HL-60/S4 treated with retinoic acid at 250 ng/mL for 4 days and 3 days (cell line): ENCODE measurements at regions not wholly inside any gene's neighbourhood (a gene's known extent, or its start where the extent isn't known, plus 50 kb on each side); places are given as distances from the start of the nearest gene placed in this dataset.
"Not testable (repeated sequence)": the region's sequence is repeated elsewhere in the genome, so short reads cannot be mapped to it uniquely, and the experiment has no call there.

Source experiments
- in situ Hi-C: fragments of 300-500 bp; cut with MboI; formaldehyde crosslinking; loops from 2 replicates; pipeline ENCODE4 v1.7.0; 2022; ENCODE audit warnings: low sequenced_read_pairs

DNA sequence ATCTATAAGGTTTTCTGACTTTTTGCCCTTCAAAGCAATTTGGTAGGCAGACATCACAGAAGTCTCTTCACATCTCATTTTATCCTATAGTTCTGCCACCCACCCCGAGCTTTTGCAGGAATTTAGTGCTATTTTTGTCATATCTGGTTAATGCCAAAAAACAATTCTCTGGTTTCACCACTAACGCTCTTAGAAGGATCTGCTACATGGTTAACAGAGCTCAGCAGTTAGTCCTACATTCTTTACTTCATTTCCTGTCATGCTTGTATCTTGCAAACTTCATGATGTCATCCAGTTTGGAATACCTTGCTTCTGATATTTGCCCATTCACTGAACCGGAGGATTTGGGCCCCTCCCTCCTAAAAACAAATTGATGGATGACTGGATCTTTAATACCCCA, 116.8 kb upstream of the SERPINE2 start:
- in situ Hi-C loops: no loop called here

- in situ Hi-C loops: no loop called here
These were observed 116.3 kb upstream of the SERPINE2 start for GRCh38 chr2:224155371-224155770.

DNA sequence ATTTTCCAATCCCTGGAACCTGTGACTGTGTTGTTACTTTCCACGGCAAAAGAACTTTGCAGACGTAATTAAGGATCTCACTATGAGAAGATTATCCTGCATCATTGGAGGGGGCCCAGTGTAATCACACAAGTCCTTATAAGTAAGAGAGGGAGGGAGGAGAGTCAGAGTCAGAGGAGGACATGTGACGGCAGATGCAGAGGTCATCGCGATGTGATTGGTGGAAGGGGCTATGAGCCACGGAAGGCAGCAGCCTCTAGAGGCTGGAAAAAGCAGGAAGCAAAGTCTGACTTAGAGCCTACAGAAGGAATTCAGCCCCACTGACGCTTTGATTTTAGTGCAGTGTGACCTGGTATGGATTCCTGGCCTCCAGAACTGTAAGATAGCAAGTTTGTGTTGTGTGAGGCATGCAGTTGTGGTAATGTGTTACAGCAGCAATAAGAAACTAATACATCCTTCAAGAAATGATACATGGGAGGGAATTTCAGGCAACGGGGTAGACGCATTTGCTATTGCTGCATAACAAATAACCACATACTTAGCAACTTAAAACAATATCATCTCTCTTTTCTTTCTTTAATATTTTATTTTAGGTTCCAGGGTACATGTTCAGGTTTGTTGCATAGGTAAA, 112.7 kb upstream of the SERPINE2 start:
- in situ Hi-C loops: no loop called here

GRCh38 chr2:224151161-224151560, 112.1 kb upstream of the SERPINE2 start:
- in situ Hi-C loops: no loop called here

- in situ Hi-C loops: not testable (repeated sequence)
These were observed 109.0 kb upstream of the SERPINE2 start for GRCh38 chr2:224148058-224148457.

DNA sequence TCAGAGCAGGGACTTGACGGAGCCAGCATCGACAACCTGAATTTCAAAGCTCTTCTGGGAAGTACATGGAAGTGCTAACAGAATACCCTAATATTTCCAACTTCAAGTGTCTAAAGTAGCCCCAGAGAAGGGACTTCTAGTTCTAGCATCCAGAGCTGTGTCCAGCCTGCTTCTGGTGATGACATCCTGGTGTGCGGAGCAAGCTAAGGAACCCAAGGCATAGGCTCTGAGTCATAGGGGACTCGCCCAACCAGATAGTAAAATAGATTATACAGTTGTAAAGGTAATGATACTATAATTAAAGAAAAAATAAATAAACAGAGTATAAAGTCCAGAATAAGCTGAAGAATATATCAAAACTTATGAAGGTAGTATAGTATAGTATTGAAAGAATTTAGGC, 108.1 kb upstream of the SERPINE2 start:
- in situ Hi-C loops: no loop called here

DNA sequence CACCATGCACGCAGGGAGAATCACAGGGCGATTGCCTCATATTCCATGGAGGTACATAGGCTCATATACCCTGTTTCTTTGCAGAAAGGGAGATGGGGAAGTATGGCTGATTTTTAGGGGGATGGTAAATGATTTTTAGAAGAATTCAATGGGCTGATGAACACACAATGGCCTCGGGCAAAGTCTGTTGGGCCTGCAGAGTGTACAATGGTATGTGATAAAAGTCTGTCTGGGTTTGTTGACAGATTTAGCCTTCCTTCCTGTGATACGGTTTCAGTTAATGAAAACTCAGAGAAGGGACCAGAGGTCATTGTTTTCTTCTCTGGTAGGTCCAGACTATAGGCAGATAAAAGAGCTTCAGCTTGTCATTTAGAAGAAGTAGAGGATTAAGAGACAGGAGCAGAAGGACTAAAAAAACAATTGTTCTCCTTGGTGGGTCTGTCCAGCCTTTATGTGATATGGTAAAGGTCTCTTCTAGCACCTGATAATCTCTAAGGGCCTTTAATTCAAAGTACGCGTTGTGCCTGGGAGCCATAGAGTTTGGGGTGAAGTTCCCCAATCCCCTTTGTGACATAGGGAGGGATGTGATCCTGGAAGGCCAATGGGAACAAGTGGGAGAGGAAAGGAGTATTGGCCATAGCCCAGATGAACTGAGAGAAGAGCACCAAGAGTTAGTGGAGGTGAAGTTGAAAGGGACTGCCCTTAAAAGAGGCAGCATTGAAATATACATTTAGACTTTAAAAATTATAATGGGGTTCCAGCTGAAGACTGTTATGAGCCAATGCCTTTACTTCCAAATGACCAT, 107.5 kb upstream of the SERPINE2 start:
- in situ Hi-C loops: no loop called here

DNA sequence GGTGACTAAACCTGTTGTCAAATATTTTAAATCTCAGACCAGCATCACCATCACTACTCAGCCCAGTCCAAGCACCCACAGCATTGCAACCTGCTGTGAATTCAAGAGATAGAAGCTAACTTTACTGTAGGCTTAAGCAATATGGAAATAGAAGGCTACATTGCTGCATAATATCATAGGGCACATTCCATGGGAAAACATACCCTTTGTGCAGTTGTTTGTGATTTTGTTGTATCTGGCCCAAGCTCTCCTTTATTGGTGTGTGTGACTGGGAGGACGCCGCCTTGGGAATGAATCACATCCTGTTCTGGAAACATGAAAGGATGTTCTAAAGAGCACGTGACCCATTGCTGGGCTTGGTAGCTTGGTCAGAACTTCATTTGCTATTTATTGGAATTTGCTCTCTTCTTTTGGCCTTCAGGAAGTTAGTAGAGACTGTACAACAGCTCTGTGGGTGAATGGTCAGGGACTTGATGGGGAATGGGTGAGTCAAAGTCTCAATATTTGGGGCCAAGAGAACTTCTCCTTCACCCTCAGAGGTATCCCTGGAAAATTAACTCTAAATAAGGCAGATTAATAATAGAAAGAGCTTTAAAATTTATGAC, 106.8 kb upstream of the SERPINE2 start:
- in situ Hi-C loops: no loop called here

DNA sequence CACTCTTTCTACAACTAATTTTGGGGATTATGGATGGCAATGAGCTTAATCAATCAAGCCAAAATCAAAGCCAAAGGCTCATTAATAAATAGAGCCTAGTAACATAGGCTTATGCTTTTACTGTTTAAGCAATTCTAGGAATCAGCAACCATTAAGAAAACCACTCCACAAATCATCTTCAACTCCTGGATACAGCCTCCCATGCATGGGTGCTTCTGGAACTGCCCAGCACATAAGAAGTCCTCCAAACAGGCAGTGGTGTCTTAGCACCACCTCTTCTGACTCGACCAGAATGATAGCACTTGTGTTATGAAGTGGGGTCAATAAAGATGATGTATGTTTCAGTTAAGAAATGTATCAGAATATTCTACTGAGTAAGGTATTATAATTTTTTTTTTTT, 104.4 kb upstream of the SERPINE2 start:
- in situ Hi-C loops: no loop called here

GRCh38 chr2:224142397-224143312, 103.6 kb upstream of the SERPINE2 start:
- in situ Hi-C loops: no loop called here

GRCh38 chr2:224141304-224141703, 102.2 kb upstream of the SERPINE2 start:
- in situ Hi-C loops: no loop called here

GRCh38 chr2:224137208-224137607, 98.1 kb upstream of the SERPINE2 start:
- in situ Hi-C loops: no loop called here

- in situ Hi-C loops: no loop called here
These were observed 97.3 kb upstream of the SERPINE2 start for GRCh38 chr2:224136396-224136795.

- in situ Hi-C loops: no loop called here
These were observed 96.8 kb upstream of the SERPINE2 start for GRCh38 chr2:224135881-224136280.

DNA sequence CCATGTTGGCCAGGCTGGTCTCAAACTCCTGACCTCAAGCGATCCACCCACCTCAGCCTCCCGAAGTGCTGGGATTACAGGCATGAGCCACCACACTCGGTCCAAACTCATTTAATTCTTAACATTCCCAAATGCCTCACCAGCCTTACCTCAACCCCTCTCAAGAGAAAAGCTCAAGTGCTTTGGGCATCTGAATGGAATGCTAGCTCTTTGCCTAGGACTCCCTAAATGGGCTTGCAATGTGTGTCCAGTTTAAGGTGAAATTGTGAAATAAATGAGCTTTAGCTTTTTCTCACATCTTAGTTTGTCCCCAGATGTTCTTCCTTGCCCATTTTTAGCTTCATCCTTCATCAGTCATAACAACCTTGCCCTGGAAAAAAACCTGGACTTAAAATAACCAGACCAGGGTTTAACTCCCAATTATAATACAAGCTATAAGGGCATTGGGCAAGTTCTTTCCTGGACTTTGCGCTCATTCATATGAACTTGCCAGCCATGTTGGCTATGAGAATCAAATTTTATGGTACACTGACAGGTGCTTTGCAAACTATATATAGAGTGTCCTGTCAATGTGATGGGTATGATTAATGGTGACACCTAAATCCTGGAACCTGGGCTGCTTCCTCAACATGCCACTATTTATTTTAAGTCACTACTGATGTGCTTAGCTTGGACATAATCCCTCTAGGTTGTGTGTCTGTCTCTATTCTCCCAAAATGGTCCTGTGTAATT, 95.1 kb upstream of the SERPINE2 start:
- in situ Hi-C loops: no loop called here

DNA sequence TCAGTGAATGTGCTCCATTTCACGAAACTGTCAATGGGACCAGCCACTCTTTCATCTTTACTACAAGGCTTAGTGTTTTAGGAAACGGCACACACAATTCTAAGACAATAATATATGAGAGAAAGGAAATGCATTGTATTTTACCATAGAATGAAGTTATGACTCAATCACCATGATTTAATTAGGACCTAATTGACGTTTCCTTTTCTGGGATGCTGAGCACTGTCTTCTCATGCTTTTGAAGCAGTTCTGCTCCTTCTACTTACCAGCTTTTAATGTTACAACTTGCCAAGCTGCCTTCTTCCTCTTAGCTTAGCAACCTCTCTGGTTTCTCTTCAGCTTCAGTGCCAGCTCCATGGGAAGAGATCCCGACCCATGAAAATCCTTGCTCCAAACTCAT, 94.3 kb upstream of the SERPINE2 start:
- in situ Hi-C loops: no loop called here

GRCh38 chr2:224127871-224128501, 88.9 kb upstream of the SERPINE2 start:
- in situ Hi-C loops: no loop called here

GRCh38 chr2:224126440-224126839, 87.4 kb upstream of the SERPINE2 start:
- in situ Hi-C loops: no loop called here

DNA sequence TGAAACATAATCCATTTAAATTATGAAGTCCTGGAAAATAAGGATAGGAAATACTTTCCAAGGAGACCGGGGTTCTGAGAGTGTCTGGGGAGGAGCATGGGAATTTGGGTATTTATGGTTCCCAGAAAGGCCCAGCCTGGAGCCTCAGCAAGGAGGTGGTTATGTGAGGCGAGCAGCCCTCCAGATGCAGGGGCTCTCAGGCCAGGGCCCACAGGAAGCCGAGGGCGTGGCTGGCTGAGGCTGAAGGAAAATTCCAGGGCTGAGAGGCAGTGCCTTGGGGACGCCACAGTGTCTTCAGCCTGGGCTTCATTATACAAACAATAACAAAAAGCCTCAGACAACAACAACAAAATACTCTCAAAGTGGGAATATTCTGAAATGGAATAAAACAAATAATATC, 86.9 kb upstream of the SERPINE2 start:
- in situ Hi-C loops: no loop called here

GRCh38 chr2:224122542-224122941, 83.5 kb upstream of the SERPINE2 start:
- in situ Hi-C loops: no loop called here
